ENCODE measurements at regions not wholly inside any gene's neighbourhood (a gene's known extent, or its start where the extent isn't known, plus 50 kb on each side); places are given as distances from the start of the nearest gene placed in this dataset.
"Not testable (repeated sequence)": the region's sequence is repeated elsewhere in the genome, so short reads cannot be mapped to it uniquely, and the experiment has no call there.

GRCh38 chr7:53087274-53087673, 51.8 kb downstream of the POM121L12 start:
- DNase-seq = no peak

GRCh38 chr7:53094191-53094590, 58.8 kb downstream of the POM121L12 start:
- no peak for DNase-seq

- DNase-seq = no peak
These were observed 59.4 kb downstream of the POM121L12 start for GRCh38 chr7:53094827-53095226.

- DNase-seq = no peak
These were observed 60.5 kb downstream of the POM121L12 start for GRCh38 chr7:53095731-53096501.

GRCh38 chr7:53100091-53100490, 64.7 kb downstream of the POM121L12 start:
- DNase-seq = no peak

- DNase-seq = no peak
These were observed 65.6 kb downstream of the POM121L12 start for GRCh38 chr7:53101026-53101425.

- DNase-seq = no peak
These were observed 75.0 kb downstream of the POM121L12 start for GRCh38 chr7:53110425-53110824.

GRCh38 chr7:53111031-53111430, 75.6 kb downstream of the POM121L12 start:
- DNase-seq = no peak

GRCh38 chr7:53113424-53113823, 78.0 kb downstream of the POM121L12 start:
- DNase-seq = no peak

- DNase-seq = no peak
These were observed 84.1 kb downstream of the POM121L12 start for GRCh38 chr7:53119514-53119941.

- DNase-seq = no peak
These were observed 85.9 kb downstream of the POM121L12 start for GRCh38 chr7:53121374-53121773.

GRCh38 chr7:53131697-53132096, 96.3 kb downstream of the POM121L12 start:
- no peak for DNase-seq

- DNase-seq = no peak
These were observed 116.1 kb downstream of the POM121L12 start for GRCh38 chr7:53151496-53151895.

GRCh38 chr7:53187184-53187583, 151.8 kb downstream of the POM121L12 start:
- not testable (repeated sequence) for DNase-seq

- DNase-seq = no peak
These were observed 155.8 kb downstream of the POM121L12 start for GRCh38 chr7:53191191-53191695.

GRCh38 chr7:53191836-53192443, 156.5 kb downstream of the POM121L12 start:
- DNase-seq = no peak

GRCh38 chr7:53205006-53205405, 169.6 kb downstream of the POM121L12 start:
- no peak for DNase-seq

GRCh38 chr7:53209129-53209528, 173.7 kb downstream of the POM121L12 start:
- DNase-seq = no peak

GRCh38 chr7:53214463-53214862, 179.0 kb downstream of the POM121L12 start:
- DNase-seq = no peak

GRCh38 chr7:53218730-53219504, 183.5 kb downstream of the POM121L12 start:
- no peak for DNase-seq

GRCh38 chr7:53229202-53229601, 193.8 kb downstream of the POM121L12 start:
- DNase-seq = no peak

GRCh38 chr7:53237344-53237913, 202.0 kb downstream of the POM121L12 start:
- no peak for DNase-seq

- DNase-seq = no peak
These were observed 202.7 kb downstream of the POM121L12 start for GRCh38 chr7:53238021-53238605.

All from SHP77 (cell line).